OCI-M1 (cell line): ENCODE measurements at regions not wholly inside any gene's neighbourhood (a gene's known extent, or its start where the extent isn't known, plus 50 kb on each side); places are given as distances from the start of the nearest gene placed in this dataset.
"Not testable (repeated sequence)": the region's sequence is repeated elsewhere in the genome, so short reads cannot be mapped to it uniquely, and the experiment has no call there.

ENCODE experiments used
- DNase-seq: peaks from one replicate; lab custom pipeline; 2025; lab: John Stamatoyannopoulos, UW

GRCh38 chr9:65418966-65419365, 134.0 kb upstream of the FOXD4L5 start:
- not testable (repeated sequence) for DNase-seq

- not testable (repeated sequence) for DNase-seq
These were observed 131.9 kb upstream of the FOXD4L5 start for GRCh38 chr9:65416948-65417347.

- not testable (repeated sequence) for DNase-seq
These were observed 129.2 kb upstream of the FOXD4L5 start for GRCh38 chr9:65414249-65414648.

- DNase-seq = not testable (repeated sequence)
These were observed 128.4 kb upstream of the FOXD4L5 start for GRCh38 chr9:65413371-65413770.

- no peak for DNase-seq
These were observed 126.9 kb upstream of the FOXD4L5 start for GRCh38 chr9:65411901-65412300.

- no peak for DNase-seq
These were observed 126.3 kb upstream of the FOXD4L5 start for GRCh38 chr9:65411336-65411735.

- no peak for DNase-seq
These were observed 125.9 kb upstream of the FOXD4L5 start for GRCh38 chr9:65410926-65411325.

GRCh38 chr9:65409471-65409980, 124.5 kb upstream of the FOXD4L5 start:
- no peak for DNase-seq

GRCh38 chr9:65408806-65409205, 123.8 kb upstream of the FOXD4L5 start:
- not testable (repeated sequence) for DNase-seq

GRCh38 chr9:65406625-65407024, 121.6 kb upstream of the FOXD4L5 start:
- not testable (repeated sequence) for DNase-seq

- DNase-seq = not testable (repeated sequence)
These were observed 120.8 kb upstream of the FOXD4L5 start for GRCh38 chr9:65405766-65406165.

- no peak for DNase-seq
These were observed 120.2 kb upstream of the FOXD4L5 start for GRCh38 chr9:65405253-65405652.

- DNase-seq = no peak
These were observed 119.4 kb upstream of the FOXD4L5 start for GRCh38 chr9:65404232-65405006.

GRCh38 chr9:65403721-65404120, 118.7 kb upstream of the FOXD4L5 start:
- no peak for DNase-seq

GRCh38 chr9:65403072-65403471, 118.1 kb upstream of the FOXD4L5 start:
- DNase-seq = not testable (repeated sequence)

- not testable (repeated sequence) for DNase-seq
These were observed 117.3 kb upstream of the FOXD4L5 start for GRCh38 chr9:65402206-65402870.

- not testable (repeated sequence) for DNase-seq
These were observed 116.5 kb upstream of the FOXD4L5 start for GRCh38 chr9:65401456-65402045.

GRCh38 chr9:65400886-65401285, 115.9 kb upstream of the FOXD4L5 start:
- DNase-seq = no peak

- DNase-seq = not testable (repeated sequence)
These were observed 113.0 kb upstream of the FOXD4L5 start for GRCh38 chr9:65397763-65398719.

- not testable (repeated sequence) for DNase-seq
These were observed 112.2 kb upstream of the FOXD4L5 start for GRCh38 chr9:65397226-65397625.

GRCh38 chr9:65396601-65397000, 111.6 kb upstream of the FOXD4L5 start:
- not testable (repeated sequence) for DNase-seq
